GM19463 (cell line): ENCODE measurements at regions not wholly inside any gene's neighbourhood (a gene's known extent, or its start where the extent isn't known, plus 50 kb on each side); places are given as distances from the start of the nearest gene placed in this dataset.
"Not testable (repeated sequence)": the region's sequence is repeated elsewhere in the genome, so short reads cannot be mapped to it uniquely, and the experiment has no call there.

Source experiments
- ATAC-seq: cut with Tn5 transposase; IDR thresholded peaks from one replicate; pipeline ENCODE4 v1.9.1; 2021; ENCODE audit warnings: mild to moderate bottlenecking, moderate library complexity; ENCODE audit not compliant: unreplicated experiment

GRCh38 chr7:29696402-29696801, 109.9 kb upstream of the WIPF3 start:
- ATAC-seq: not testable (repeated sequence)

- ATAC-seq: not testable (repeated sequence)
Observed at GRCh38 chr7:29699723-29700122, 106.6 kb upstream of the WIPF3 start.

GRCh38 chr7:29701540-29701939, 104.8 kb upstream of the WIPF3 start:
- ATAC-seq: not testable (repeated sequence)

- ATAC-seq: not testable (repeated sequence)
Observed at GRCh38 chr7:29703830-29704229, 102.5 kb upstream of the WIPF3 start.

GRCh38 chr7:29709002-29709401, 97.3 kb upstream of the WIPF3 start:
- not testable (repeated sequence) for ATAC-seq

- ATAC-seq: not testable (repeated sequence)
Observed at GRCh38 chr7:29723127-29723526, 83.2 kb upstream of the WIPF3 start.

GRCh38 chr7:29723599-29723998, 82.7 kb upstream of the WIPF3 start:
- no peak for ATAC-seq

GRCh38 chr7:29729534-29730165, 76.7 kb upstream of the WIPF3 start:
- ATAC-seq: not testable (repeated sequence)

GRCh38 chr7:29734246-29734731, 72.0 kb upstream of the WIPF3 start:
- ATAC-seq: no peak

- ATAC-seq: not testable (repeated sequence)
Observed at GRCh38 chr7:29747645-29748245, 58.6 kb upstream of the WIPF3 start.

GRCh38 chr7:29748286-29749099, 57.8 kb upstream of the WIPF3 start:
- ATAC-seq: no peak

- no peak for ATAC-seq
Observed at GRCh38 chr7:29749701-29750321, 56.5 kb upstream of the WIPF3 start.

GRCh38 chr7:29750373-29750940, 55.9 kb upstream of the WIPF3 start:
- not testable (repeated sequence) for ATAC-seq

GRCh38 chr7:29751012-29751411, 55.3 kb upstream of the WIPF3 start:
- ATAC-seq: not testable (repeated sequence)

- no peak for ATAC-seq
Observed at GRCh38 chr7:29754874-29755490, 51.3 kb upstream of the WIPF3 start.
